LHCN-M2 (cell line): ENCODE measurements at regions not wholly inside any gene's neighbourhood (a gene's known extent, or its start where the extent isn't known, plus 50 kb on each side); places are given as distances from the start of the nearest gene placed in this dataset.

Experiments used
- DNase-seq: peaks from one replicate; pipeline ENCODE4 v3.0.0-alpha.2; 2012; ENCODE audit warnings: low read depth

GRCh38 chr7:42858570-42858969, 53.3 kb downstream of the C7orf25 start:
- DNase-seq, result peak; percentile 14

GRCh38 chr7:42856605-42856987, 55.3 kb downstream of the C7orf25 start:
- DNase-seq, result no peak

DNA sequence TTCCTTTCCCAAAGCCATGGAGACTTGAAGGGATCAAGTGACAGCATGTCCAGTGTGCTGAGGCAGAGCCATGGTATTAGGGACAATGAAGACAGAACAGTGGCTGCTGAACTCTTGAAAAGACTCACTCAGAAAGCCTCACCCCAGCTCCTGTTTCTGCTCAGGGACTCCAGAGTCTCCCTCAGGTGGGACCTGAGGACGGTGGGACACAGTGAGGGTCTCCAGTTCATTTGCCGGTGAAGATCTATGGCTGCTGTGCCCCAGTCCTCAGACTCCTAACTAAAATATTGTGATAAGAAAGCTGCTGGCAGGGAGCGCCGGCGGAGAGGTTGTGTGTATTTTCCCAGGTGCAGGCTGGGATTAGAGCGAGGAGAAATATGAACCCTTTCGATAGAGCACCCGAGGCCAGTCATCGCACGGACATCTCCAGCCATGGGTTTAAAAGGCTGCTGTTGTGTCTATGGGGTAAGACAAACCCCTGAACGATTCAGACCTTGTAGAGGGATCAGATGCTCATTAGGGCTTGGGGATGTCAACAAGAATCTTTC, 57.2 kb downstream of the C7orf25 start:
- DNase-seq, result no peak

GRCh38 chr7:42852531-42852930, 59.3 kb downstream of the C7orf25 start:
- DNase-seq, result no peak

DNA sequence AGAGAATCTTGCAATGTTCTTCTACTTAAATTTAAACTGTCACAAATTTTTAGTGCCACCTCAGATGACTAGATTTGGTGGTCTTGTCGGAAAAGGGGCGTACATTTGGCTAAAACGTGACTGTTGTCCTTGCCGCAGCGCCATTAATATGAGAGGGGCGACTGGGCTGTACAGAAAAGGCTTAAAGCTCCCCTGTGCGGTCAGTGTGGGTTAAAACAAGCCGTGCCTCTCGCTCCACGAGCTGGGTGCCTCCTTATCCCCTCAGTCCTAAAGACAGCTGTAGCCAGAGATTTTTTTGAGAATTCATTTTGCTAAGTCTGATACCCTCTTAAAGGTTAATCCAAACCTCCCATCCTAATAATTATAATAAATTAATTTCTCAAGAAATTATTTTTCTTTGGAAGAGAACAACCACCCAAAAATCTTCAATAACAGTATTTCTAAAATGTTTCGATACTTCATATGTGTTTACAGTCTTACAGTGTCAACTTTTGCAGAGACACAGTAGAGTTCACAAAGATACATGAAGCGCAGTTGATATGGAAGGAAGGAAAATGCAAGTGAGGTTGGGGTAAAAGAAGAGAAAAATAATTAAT, 68.6 kb downstream of the C7orf25 start:
- peak; percentile 42 for DNase-seq

GRCh38 chr7:42834676-42835075, 77.2 kb downstream of the C7orf25 start:
- DNase-seq, result no peak

- DNase-seq, result peak; percentile 4
Observed at GRCh38 chr7:42833411-42833810, 78.5 kb downstream of the C7orf25 start.

DNA sequence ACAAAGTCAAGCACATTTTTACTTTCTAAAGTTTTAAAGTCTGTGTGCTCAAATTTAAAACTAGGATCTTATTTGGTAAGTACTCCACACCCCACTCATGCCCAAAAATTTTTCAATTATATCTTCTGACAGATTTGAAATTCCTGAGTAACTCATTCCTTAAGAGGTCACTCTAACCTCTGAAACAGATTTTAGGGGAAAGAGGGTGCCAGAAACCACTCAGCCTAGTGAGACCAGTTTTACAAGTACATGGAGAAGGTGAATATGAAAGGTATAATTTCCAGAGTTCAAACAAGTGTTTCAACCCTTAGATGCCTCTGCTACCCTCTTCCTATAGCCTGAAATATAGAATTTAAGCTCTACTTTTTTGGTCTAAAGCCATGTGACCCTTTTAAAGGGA, 79.2 kb downstream of the C7orf25 start:
- DNase-seq, result no peak

GRCh38 chr7:42831718-42832522, 80.0 kb downstream of the C7orf25 start:
- peak; percentile 31 for DNase-seq

DNA sequence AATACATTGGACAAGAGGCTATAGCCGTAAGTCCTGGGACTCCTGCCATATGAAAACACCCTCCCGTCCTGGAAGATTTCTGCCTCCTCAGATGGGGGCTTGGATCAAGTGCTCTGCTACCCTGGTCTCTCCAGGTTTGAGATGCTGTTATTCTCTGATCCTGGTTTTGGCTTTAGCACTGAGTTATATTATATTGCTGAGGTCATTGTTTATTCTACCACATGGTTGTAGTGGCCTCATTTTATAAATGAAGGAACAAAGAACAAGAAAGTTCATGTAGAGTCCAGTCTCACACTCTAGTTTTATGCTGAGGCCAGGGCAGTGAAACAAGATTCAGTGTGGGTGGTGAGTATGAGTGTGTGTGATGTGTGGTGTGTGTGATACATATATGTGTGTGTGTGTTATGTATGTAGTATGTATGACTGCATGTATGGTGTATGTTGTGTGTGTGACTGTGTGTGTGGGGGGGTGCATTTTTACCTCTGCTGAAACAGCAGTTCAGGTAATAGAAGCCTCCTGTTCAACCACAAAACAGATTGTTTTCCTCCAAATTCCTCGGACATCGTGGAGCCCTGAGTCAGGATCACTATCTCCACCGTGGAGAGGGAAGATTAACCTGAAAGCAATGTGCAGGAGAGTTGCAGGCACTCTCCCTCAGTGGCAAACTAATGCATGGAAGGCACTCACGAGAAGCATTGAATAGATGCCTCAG, 80.7 kb downstream of the C7orf25 start:
- no peak for DNase-seq

- no peak for DNase-seq
Observed at GRCh38 chr7:42812779-42813178, 99.1 kb downstream of the C7orf25 start.

GRCh38 chr7:42805601-42806000, 106.3 kb downstream of the C7orf25 start:
- DNase-seq, result no peak

GRCh38 chr7:42794673-42795072, 117.2 kb downstream of the C7orf25 start:
- no peak for DNase-seq

DNA sequence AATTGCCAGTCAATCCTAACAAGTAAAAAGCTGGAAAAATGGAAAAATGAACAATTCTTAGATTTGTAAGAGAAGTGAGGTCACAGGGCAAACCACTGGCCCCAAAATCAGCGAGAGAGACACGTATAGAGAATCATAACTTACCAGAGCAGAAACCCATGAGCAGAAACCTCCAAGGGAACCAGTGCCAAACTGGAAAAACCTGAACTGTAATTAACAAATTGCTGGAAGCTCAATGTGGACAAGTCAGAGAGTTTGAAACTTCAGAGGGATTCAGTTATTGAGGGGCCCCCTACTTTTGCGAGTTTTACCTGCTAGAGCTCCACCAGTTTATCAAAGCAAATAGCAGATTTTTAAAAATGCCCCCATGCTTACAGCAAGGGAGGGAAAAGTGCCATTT, 119.0 kb downstream of the C7orf25 start:
- DNase-seq, result no peak

DNA sequence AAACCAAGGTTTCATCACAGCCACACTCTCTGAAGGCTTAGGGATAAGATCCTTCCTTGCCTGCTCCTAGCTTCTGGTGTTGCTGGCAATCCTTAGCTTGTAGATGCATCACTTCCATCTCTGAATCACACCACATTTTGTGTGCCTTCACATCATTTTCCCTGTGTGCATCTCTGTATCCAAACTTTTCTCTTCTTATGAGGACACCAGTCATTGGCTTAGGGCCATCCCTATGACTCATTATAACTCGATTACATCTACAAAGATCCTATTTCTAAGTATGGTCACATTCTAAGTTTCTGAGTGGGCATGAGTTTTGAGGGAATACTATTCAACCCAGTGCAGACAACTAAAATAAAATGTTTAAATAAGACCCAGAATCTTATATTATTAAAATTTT, 121.7 kb downstream of the C7orf25 start:
- peak; percentile 26 for DNase-seq

- DNase-seq, result no peak
Observed at GRCh38 chr7:42774436-42774835, 137.4 kb downstream of the C7orf25 start.

- DNase-seq, result peak; percentile 5
Observed at GRCh38 chr7:42770114-42770513, 141.8 kb downstream of the C7orf25 start.

DNA sequence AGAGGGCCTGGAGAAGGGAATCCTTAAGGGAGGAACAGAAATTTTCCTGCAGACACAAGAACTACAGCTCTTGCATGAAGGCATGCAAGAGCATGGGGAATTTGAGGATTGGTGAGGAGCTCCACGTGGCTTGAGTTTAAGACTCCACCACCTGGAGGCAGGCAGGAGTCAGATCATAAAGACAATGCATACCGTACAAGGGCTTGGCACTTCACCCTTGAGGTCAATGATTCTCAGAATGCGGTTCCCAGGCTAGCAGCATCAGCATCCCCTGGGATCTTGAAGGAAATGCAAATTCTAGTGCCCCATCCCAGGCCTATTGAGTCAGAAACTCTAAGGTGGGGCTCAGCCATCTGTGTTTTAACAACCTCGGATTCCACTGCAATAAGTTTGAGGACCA, 143.8 kb downstream of the C7orf25 start:
- DNase-seq, result peak; percentile 3

DNA sequence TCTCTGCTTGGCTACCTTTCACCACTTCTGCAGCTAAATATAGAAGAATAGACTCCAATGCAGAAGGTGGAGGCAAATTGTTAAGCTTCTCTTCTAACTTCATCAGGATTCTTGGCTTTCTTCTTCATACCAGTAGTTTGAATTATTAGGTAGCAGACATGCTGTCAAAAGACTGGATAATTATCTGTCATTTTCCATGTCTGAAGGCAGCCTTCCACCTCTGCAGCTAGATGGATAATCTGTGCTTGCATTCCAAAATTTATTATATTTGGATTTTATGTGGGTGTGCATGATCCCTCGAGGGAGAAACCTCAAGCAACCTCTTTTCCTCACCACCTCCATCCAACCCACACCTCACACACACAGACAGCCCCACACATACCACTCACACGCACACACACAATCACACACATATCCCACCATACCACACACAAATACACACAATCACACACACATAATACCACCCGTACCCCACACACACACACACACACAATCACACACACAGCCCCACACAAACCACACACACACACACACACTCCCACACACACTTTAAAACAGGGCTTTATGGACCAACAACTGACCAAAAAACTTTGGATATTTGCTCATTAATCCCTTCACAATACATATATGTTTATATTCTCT, 145.0 kb downstream of the C7orf25 start:
- no peak for DNase-seq

- no peak for DNase-seq
Observed at GRCh38 chr7:42765931-42766330, 145.9 kb downstream of the C7orf25 start.

DNA sequence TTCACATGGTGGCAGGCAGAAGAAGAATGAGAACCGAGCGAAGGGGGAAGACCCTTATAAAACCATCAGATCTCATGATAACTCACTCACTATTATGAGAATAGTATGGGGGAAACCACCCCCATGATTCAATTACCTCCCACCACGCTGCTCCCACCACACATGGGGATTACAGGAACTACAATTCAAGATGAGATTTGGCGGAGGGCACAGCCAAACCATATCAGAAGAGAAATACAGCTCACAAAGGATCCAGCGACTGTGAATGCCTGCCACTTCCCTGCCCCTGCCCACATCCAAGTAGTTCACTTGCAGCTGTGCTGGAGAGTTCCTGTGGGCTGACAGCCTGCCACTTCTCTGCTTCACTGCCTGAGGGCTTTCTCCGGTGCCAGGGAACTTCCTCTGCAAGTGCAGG, 148.7 kb downstream of the C7orf25 start:
- DNase-seq, result no peak

DNA sequence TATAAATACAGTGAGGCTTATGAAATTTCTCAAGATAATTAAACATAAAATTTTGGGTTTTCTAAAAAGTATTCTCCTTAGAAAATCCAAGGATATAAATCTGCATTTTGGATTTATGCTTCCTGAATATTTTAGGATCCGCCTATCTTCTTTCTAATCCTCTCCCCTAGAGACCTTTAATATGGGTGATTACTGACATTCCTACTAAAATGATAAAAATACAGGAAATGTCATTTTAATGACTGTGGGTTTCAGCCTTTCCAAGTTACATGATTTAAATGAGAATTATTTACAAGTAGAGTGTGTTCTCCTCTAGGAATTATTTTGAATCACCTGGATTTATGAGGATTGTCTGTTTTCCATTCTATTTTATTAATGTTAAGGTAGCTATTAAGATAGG, 150.4 kb downstream of the C7orf25 start:
- no peak for DNase-seq
